DND-41 (cell line): ENCODE measurements at regions not wholly inside any gene's neighbourhood (a gene's known extent, or its start where the extent isn't known, plus 50 kb on each side); places are given as distances from the start of the nearest gene placed in this dataset.

Experiments used
- ATAC-seq: fragments of 200-7000 bp; cut with Tn5 transposase; 3 replicates; pipeline ENCODE4 v1.9.1; 2021; ENCODE audit warnings: low read depth; ENCODE audit not compliant: insufficient read depth
- DNase-seq: peaks from one replicate; pipeline ENCODE4 v3.0.0-alpha.2; 2020
- H2AFZ ChIP-seq: 2 replicates; pipeline ENCODE4 v1.6.0; 2012; ENCODE audit warnings: low read depth, low read length
- H3K27ac ChIP-seq: 2 replicates; pipeline ENCODE4 v1.5.1; 2012; ENCODE audit warnings: low read length, inconsistent platforms
- H3K27me3 ChIP-seq: fragments of 200-600 bp; sonication (generic); 2 replicates; pipeline ENCODE4 v1.6.0; 2012; ENCODE audit warnings: low read length, mild to moderate bottlenecking, inconsistent platforms; ENCODE audit not compliant: insufficient read depth, poor library complexity
- H3K36me3 ChIP-seq: 2 replicates; pipeline ENCODE4 v1.5.1; 2012; ENCODE audit warnings: low read length, inconsistent platforms; ENCODE audit not compliant: insufficient read depth
- H3K4me1 ChIP-seq: 2 replicates; pipeline ENCODE4 v1.5.1; 2012; ENCODE audit warnings: mild to moderate bottlenecking, low read length; ENCODE audit not compliant: insufficient read depth
- H3K4me2 ChIP-seq: 2 replicates; pipeline ENCODE4 v1.6.0; 2012; ENCODE audit warnings: mild to moderate bottlenecking, moderate library complexity, low read length, inconsistent platforms; ENCODE audit not compliant: insufficient read depth
- H3K4me3 ChIP-seq, 2 experiments: fragments of 200-600 bp in 1 of 2; shearing (Covaris generic) in 1 of 2; 2 replicates each; pipeline ENCODE4 v1.5.1; 2012 to 2016; ENCODE audit warnings: inconsistent platforms in 2 of 2, low read length in 2 of 2, mild to moderate bottlenecking in 2 of 2, low read depth in 1 of 2, moderate library complexity in 1 of 2
- H3K79me2 ChIP-seq: 2 replicates; pipeline ENCODE4 v1.6.0; 2012; ENCODE audit warnings: low read length, inconsistent platforms; ENCODE audit not compliant: insufficient read depth
- H3K9ac ChIP-seq: 2 replicates; pipeline ENCODE4 v1.6.0; 2012; ENCODE audit warnings: low read depth, mild to moderate bottlenecking, inconsistent platforms, low read length, moderate library complexity
- H3K9me3 ChIP-seq: 2 replicates; pipeline ENCODE4 v1.5.1; 2012; ENCODE audit warnings: low read length, moderate library complexity, mild to moderate bottlenecking, inconsistent platforms; ENCODE audit not compliant: insufficient read depth, severe bottlenecking
- H4K20me1 ChIP-seq: 2 replicates; pipeline ENCODE4 v1.6.0; 2012; ENCODE audit warnings: low read length; ENCODE audit not compliant: insufficient read depth
- CTCF ChIP-seq: IDR thresholded peaks from 2 replicates; pipeline ENCODE4 v1.5.1; 2012; ENCODE audit warnings: borderline replicate concordance, low read length, moderate library complexity, mild to moderate bottlenecking; ENCODE audit not compliant: poor library complexity, severe bottlenecking; ENCODE audit errors: extremely low read depth
- EZH2 ChIP-seq: IDR thresholded peaks from 3 replicates; pipeline ENCODE4 v1.6.1; 2012; ENCODE audit warnings: borderline replicate concordance, low read depth, mild to moderate bottlenecking, moderate library complexity, low read length, inconsistent platforms; ENCODE audit not compliant: severe bottlenecking

- no peak overlapping the region for H3K9ac ChIP-seq
- no peak overlapping the region for H2AFZ ChIP-seq
- no peak overlapping the region for H3K4me2 ChIP-seq
- ATAC-seq (no peak), DNase-seq (no peak)
- no peaks in the 10 kb centered on the region for H3K9me3 ChIP-seq
- no peaks in the 10 kb centered on the region for H3K4me1 ChIP-seq
- H3K27ac ChIP-seq = no peak overlapping the region
- H3K4me3 ChIP-seq = no peak overlapping the region
- H3K27me3 ChIP-seq = no peaks in the 10 kb centered on the region
- no peaks in the 10 kb centered on the region for H4K20me1 ChIP-seq
- H3K79me2 ChIP-seq = no peaks in the 10 kb centered on the region
- TF ChIP-seq EZH2 (no peak), CTCF (no peak)
- no peaks in the 10 kb centered on the region for H3K36me3 ChIP-seq
Measured at GRCh38 chr6:163897669-163898068, 483.2 kb downstream of the QKI start.

DNA sequence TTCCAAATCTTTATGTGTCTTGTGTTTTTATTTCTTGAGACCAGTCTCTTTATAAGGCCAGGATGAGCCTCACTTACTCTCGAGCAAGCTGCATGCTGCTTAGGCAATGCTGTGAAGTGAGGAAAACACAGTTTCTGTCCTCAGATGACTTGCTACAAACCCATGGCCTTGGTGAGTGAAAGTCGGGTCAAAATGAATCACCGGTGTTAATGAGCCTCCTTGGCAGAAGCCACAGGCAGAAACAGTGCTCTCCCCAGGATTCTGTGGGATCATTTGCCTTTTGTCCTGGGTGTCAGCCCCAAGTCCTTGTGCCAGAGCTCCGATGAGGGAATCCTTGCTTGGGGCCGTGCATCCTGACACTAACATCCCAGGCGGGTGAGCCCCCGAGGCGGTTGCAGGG is 482.5 kb downstream of the QKI start:
- DNase-seq (no peak), ATAC-seq (no peak)
- H3K4me2 ChIP-seq = no peak overlapping the region
- TF ChIP-seq EZH2 (no peak), CTCF (no peak)
- no peaks in the 10 kb centered on the region for H3K79me2 ChIP-seq
- no peaks in the 10 kb centered on the region for H4K20me1 ChIP-seq
- H3K9ac ChIP-seq = no peak overlapping the region
- H2AFZ ChIP-seq = no peak overlapping the region
- H3K4me1 ChIP-seq = no peaks in the 10 kb centered on the region
- H3K36me3 ChIP-seq = no peaks in the 10 kb centered on the region
- H3K9me3 ChIP-seq = no peaks in the 10 kb centered on the region
- no peak overlapping the region for H3K27ac ChIP-seq
- no peak overlapping the region for H3K4me3 ChIP-seq
- no peaks in the 10 kb centered on the region for H3K27me3 ChIP-seq

GRCh38 chr6:163895162-163895561 is 480.6 kb downstream of the QKI start:
- Histone ChIP-seq H3K4me1 (no peaks in the 10 kb centered on the region), H3K27ac (no peak overlapping the region), H3K36me3 (no peaks in the 10 kb centered on the region), H3K4me2 (no peak overlapping the region), H2AFZ (no peak overlapping the region), H3K9me3 (no peaks in the 10 kb centered on the region), H3K27me3 (no peaks in the 10 kb centered on the region), H4K20me1 (no peaks in the 10 kb centered on the region), H3K9ac (no peak overlapping the region), H3K79me2 (no peaks in the 10 kb centered on the region), H3K4me3 (no peak overlapping the region)
- ATAC-seq (no peak), DNase-seq (no peak)
- TF ChIP-seq CTCF (no peak), EZH2 (no peak)

- no peak overlapping the region for H2AFZ ChIP-seq
- H3K79me2 ChIP-seq = no peaks in the 10 kb centered on the region
- H3K9me3 ChIP-seq = no peaks in the 10 kb centered on the region
- H3K4me3 ChIP-seq = no peak overlapping the region
- no peaks in the 10 kb centered on the region for H4K20me1 ChIP-seq
- no peaks in the 10 kb centered on the region for H3K36me3 ChIP-seq
- no peaks in the 10 kb centered on the region for H3K4me1 ChIP-seq
- ATAC-seq (no peak), DNase-seq (no peak)
- H3K27ac ChIP-seq = no peak overlapping the region
- no peaks in the 10 kb centered on the region for H3K27me3 ChIP-seq
- TF ChIP-seq EZH2 = no peak
- no peak for TF ChIP-seq CTCF
- no peak overlapping the region for H3K4me2 ChIP-seq
- no peak overlapping the region for H3K9ac ChIP-seq
Measured at GRCh38 chr6:163893609-163894189, 479.2 kb downstream of the QKI start.
